HG02759 (cell line): ENCODE measurements at regions not wholly inside any gene's neighbourhood (a gene's known extent, or its start where the extent isn't known, plus 50 kb on each side); places are given as distances from the start of the nearest gene placed in this dataset.
"Not testable (repeated sequence)": the region's sequence is repeated elsewhere in the genome, so short reads cannot be mapped to it uniquely, and the experiment has no call there.

ENCODE experiments used
- ATAC-seq: cut with Tn5 transposase; IDR thresholded peaks from one replicate; pipeline ENCODE4 v1.9.1; 2021; ENCODE audit warnings: mild to moderate bottlenecking, moderate library complexity; ENCODE audit not compliant: unreplicated experiment

GRCh38 chr4:156335721-156336120 is 382.1 kb upstream of the CTSO start:
- ATAC-seq: no peak

DNA sequence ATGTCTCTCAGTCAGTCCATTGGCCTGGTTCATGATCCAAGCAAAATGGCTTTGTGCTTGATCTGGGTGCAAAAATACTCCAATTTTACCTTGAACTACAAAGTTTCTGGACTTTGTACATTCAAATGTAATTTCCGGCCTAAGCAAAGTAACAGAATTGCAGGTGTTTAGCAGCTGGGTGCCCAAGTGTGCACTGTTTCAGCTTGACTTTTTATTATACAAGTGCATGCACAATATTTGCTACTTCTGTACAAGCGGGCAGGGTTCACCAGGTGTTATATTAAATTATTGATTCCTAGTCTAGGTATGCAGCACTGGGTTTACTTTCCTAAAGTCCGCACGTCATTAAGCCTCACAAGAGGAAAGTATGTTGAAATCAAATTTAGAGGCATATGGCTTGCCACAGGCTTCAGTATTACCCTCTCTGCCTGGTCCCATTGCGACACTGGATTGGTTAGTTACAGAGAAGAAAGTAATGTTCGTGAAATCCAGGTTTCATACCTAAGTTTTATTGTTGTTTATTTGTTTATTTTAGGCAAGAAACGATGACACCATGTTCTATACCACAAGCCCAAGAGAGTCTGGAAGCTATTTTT is 376.9 kb upstream of the CTSO start:
- ATAC-seq: no peak

- ATAC-seq: no peak
Observed at GRCh38 chr4:156329779-156330178, 376.1 kb upstream of the CTSO start.

GRCh38 chr4:156328882-156329281 is 375.2 kb upstream of the CTSO start:
- ATAC-seq: no peak

GRCh38 chr4:156326246-156326645 is 372.6 kb upstream of the CTSO start:
- no peak for ATAC-seq

- ATAC-seq: no peak
Observed at GRCh38 chr4:156322592-156322991, 368.9 kb upstream of the CTSO start.

DNA sequence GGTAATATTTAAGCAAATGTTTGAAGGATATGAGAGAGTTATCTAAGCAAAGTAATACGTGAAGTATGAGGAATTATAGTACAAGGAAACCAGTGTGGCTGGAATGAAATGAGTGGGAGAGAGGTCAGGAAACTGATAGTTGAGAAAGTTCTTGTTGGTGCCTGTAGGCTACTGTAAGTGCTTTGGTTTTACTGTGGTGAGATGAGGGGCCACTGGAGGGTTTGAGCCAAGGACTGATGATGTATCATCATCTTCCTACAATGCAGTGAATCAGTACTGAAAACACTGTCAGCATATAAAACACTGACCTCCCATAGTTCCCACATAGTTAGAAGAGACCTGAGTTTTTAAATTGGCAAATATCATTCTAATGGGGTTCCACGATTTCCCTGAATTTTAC is 367.5 kb upstream of the CTSO start:
- no peak for ATAC-seq

DNA sequence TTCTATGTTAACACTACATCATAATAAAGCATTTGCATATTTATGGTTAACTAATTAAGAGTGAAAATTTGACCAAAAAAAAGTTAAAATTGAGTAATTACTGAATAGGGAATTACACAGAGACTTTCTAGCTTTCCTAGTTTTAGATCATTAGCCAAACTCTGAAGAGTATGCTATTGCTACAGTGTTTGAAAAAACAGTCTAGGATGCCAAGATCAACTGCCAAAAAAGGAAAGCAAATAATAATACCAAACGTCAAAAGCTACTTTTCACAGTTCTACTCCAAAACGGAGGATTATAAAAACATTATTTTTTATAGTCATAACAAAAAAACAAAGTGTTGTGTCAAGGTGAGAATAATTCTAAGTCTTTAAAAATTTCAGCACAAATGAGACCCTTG is 359.8 kb upstream of the CTSO start:
- ATAC-seq: no peak

DNA sequence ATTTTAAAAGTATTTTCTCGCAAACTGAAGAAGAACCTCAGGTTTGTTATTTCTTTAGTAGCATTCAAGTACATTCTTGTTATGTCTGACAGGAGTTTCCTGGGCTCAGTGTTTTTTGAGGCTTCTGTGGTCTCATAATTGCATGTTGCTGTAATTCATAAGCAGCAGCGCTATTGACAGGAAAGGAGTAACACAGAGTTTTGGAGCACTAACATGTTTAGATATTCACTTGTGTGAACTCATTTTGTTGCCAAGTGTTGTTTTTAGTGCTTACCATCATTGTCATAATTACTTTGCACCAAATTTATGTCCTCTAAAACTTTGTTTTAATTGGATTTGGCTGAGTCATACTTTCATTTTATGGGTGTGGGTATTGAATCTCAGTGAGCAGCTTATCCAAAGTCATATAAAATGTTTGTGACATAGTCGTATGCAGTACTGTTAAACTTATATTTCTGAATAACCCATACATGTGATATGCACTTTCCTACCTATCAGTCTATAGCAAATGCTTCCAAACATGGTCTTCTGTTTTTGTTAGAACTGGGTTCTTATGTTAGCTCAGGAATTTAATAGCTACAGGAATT is 358.7 kb upstream of the CTSO start:
- no peak for ATAC-seq

GRCh38 chr4:156309031-156309430 is 355.4 kb upstream of the CTSO start:
- no peak for ATAC-seq

GRCh38 chr4:156303708-156304107 is 350.0 kb upstream of the CTSO start:
- ATAC-seq: no peak

- no peak for ATAC-seq
Observed at GRCh38 chr4:156298230-156298629, 344.6 kb upstream of the CTSO start.

DNA sequence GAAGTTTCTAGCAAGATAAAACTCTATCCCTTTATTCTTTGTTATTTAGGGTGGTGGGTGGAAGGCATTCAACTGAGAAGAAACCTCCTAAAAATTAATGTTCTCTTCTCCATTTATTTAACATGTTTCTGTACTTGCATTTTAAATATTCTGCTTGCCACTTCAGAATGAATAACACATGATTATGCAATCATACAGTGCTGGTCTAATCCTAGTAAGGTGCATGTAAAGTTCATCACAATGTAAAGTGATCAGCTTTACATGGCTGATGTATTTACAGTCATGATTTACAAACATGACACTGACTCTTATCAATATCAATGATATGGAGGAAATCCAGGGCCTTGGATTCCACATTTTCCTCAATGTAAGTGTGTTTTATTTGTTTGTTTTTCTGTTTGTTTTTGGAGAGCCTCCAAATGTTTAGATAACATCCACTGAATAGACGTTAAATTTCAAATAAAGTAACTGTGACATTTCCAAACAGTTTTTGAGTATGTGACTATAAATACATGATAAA is 342.1 kb upstream of the CTSO start:
- ATAC-seq: no peak

- no peak for ATAC-seq
Observed at GRCh38 chr4:156294577-156294976, 340.9 kb upstream of the CTSO start.

- no peak for ATAC-seq
Observed at GRCh38 chr4:156293657-156294297, 340.1 kb upstream of the CTSO start.

- no peak for ATAC-seq
Observed at GRCh38 chr4:156291317-156291716, 337.7 kb upstream of the CTSO start.

DNA sequence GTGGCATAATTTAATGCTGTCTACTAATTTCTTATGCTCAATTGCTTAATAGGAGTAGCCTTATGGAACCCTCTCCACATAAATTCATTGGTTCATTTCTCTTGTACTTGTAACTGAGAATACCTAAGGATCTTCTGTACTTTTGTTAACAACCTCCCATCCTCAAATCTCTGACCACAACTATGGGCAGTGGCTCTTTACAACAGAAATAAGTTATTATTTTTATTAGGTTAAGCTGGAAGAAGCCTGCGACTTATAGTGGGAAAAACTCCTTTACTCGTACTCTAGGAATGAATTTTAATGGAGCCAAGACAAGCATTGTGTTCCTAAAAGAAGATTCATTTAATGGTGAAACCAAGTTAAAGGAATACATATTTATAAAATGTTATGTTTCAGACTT is 337.1 kb upstream of the CTSO start:
- no peak for ATAC-seq

- not testable (repeated sequence) for ATAC-seq
Observed at GRCh38 chr4:156290026-156290425, 336.4 kb upstream of the CTSO start.

DNA sequence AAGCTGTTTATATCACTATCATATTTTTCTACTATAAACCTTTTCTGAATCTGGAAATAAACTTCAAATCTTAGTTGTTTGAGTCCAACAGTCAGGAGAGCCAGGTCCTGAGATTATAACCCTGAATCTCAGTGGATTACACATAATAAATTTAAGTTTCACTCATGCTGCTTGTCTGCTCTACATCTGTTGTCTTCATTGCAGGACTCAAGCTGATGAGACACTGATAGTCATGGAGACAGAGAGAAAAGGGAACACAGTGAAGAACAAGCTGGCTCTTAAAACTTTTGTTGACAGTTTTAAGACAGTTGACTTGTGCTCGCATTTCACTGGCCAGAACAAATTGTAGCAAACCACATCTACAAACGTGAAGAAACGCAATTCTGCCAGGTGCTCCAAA is 327.0 kb upstream of the CTSO start:
- no peak for ATAC-seq

- no peak for ATAC-seq
Observed at GRCh38 chr4:156265407-156265806, 311.7 kb upstream of the CTSO start.

DNA sequence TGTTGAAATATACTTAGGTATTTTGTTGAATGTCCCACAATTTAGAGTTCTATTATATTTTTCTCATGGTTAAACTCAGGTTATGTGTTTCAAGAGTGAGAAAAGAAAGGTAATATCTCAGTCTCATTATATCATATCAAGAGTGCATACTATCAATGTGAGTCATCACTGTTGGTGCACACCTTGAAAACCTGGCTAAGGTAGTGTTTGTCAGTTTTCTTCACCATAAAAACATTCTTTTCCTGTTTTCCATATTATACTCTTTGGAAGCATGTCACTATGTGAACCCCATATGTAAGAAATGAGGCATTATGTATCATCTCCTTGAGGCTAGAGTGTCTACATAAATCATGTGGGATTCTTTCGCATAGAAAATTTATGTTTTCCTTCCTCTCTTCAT is 307.6 kb upstream of the CTSO start:
- ATAC-seq: no peak

DNA sequence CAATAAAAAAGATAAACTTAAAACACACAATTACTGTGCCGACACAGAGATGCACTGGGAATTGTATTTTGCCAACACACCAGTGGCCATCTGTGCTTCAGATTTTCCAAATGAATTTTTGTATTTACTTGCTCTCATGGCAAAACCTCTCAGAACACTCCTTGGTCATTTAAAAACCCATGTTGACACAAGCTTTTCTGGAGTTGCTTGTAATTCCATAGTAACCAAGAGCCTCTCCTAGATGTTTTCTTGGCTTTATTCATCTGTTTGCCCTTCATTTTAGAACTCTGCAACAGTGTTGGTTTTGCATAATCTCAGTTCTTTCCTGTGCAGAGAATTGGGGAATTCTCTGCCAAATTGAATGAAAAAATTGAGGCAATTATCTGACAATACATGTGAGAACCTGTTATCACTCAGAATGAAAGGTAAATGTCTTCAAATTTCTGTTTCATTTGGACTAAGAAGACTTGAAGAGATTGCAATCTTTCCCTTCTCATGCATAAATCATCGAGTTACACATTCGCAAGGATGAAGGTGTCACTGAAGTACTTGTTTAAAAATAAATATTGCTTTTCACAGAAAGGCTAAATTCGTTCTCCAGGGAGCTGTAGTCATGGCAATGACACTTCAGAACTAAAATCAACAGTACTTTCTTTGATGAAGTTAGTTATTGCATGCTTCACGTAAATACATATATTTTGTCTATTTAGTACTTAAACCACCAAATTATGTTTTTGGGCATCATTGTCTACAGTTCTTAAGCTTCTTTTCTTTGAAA is 301.8 kb upstream of the CTSO start:
- ATAC-seq: no peak
